ENCODE measurements at regions not wholly inside any gene's neighbourhood (a gene's known extent, or its start where the extent isn't known, plus 50 kb on each side); places are given as distances from the start of the nearest gene placed in this dataset.
"Not testable (repeated sequence)": the region's sequence is repeated elsewhere in the genome, so short reads cannot be mapped to it uniquely, and the experiment has no call there.

- no peak for DNase-seq (ENCODE audit: low read depth in 4 of 4, low spot score in 1 of 4)
These were observed 104.6 kb downstream of the MED10 start for GRCh38 chr5:6273749-6274148.

- DNase-seq (ENCODE audit: low read depth in 4 of 4, low spot score in 1 of 4), result no peak
These were observed 105.1 kb downstream of the MED10 start for GRCh38 chr5:6273090-6273735.

- DNase-seq (ENCODE audit: low read depth in 4 of 4, low spot score in 1 of 4), result no peak
These were observed 108.4 kb downstream of the MED10 start for GRCh38 chr5:6269925-6270324.

DNA sequence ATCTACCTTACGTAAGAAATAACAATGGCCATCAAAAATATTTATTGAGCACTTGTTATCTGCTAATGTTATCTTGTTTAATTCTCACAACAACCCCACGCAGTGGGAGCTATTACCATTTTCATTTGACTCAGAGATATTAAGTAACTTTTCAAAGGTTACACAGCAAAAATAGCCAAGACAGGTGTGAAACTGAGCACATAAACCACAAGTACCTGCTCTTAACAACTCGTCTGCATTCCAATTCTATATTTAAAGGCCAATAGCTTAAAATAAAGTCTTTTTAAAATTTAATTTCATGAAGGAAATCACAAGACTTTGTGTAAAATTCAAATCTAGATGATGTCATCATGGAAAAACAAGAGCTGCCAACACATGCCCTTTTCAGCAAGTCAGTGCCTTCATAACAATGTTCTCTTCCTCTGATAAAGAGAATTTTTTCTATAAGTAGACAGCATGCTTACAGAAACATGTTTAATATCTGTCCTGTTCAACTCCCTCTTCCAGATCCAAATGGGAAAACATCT is 111.6 kb downstream of the MED10 start:
- DNase-seq (ENCODE audit: low read depth in 4 of 4, low spot score in 1 of 4), result no peak

DNA sequence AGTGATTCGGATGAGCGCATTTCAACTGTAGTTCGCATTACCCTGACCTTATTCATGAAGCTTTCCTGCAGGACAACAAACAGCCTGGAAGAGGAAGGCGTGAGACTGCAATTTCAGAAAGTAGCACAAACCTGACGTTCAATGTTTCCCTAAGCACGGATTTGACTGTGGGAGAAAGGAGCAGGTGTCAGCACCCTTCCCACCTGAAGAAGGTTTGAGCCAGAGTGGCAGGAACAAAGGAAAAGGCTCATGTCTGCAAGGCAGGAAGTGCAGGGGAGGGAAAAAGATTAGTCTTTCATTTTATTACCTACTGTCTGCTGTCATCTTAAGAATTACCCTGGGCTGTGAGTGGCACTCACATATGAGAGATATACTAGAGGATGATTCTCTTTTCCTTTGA is 114.0 kb downstream of the MED10 start:
- no peak for DNase-seq (ENCODE audit: low read depth in 4 of 4, low spot score in 1 of 4)

- no peak for DNase-seq (ENCODE audit: low read depth in 4 of 4, low spot score in 1 of 4)
These were observed 115.5 kb downstream of the MED10 start for GRCh38 chr5:6262651-6263363.

DNA sequence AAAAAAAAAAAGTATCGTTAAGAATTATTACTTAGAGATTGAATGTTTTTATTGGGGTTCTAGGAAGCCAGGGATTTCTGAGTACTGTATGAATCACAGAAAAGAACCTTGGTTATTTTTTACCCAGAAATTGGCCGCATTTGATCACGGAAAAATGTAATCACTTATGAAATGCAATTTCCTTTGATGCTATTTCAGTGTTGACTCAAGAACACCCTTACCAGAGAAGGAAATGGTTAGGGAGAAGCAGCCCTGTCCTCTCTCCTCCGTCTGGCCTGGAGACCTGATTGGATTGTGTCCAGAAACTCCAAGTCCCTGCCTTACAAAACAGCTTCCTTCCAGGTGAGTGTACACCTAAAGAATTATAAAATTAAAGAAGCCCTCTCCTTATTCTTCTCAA is 116.7 kb downstream of the MED10 start:
- no peak for DNase-seq (ENCODE audit: low read depth in 4 of 4, low spot score in 1 of 4)

DNA sequence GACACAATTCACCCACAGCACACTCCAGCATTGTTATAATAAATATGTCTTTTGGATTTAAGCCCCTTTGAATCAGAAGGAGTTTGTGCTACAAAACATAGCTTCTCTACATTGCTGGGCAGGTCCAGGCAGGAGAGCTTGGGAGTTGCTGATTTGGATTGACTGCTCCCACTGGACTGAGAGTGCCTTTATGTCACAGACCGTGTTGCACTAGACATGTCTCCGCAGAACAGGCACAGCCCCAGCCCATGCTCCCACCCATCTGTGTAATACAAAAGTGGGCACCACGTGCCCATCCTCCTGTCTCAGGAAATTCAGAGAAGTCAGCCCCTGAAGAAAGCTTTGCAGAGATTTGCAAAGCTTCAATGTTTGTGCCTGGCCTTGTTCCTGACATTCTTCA is 117.1 kb downstream of the MED10 start:
- DNase-seq (ENCODE audit: low read depth in 4 of 4, low spot score in 1 of 4), result no peak

DNA sequence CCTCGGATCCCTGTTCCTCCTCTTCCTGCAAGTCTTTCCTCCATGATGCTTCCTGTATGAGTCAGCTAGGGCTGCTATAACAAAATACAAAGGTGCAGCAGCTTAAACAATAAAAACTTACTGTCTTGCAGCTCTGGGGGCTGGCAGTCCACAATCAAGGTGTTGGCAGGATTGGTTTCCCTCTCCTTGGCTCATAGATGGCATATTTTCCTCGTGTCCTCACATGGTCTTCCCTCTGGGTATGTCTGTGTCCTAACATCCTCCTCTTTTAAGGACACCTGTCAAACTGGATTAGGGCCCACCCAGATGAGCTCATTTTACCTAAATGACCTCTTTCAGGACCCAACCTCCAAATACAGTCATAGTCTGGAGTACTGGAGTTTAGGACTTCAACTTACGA is 117.5 kb downstream of the MED10 start:
- DNase-seq (ENCODE audit: low read depth in 4 of 4, low spot score in 1 of 4), result no peak

DNA sequence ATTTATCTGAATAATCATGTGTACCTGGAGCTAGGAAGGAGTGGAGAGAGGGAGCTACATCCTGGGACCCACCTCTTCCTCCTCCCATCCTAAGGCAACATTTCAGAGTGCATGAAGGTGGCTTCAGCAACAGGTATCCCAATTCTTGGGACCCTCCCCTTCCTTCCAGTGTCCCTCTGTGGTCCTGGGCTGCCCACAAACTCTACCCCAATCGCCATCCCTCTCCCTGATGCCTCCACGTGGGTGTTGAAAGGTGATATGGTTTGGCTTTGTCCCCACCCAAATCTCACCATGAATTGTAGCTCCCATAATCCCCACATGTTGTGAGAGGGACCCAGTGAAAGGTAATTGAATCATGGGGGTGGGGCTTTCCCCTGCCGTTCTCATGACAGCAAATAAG is 121.4 kb downstream of the MED10 start:
- no peak for DNase-seq (ENCODE audit: low read depth in 4 of 4, low spot score in 1 of 4)

GRCh38 chr5:6255956-6256355 is 122.4 kb downstream of the MED10 start:
- no peak for DNase-seq (ENCODE audit: low read depth in 4 of 4, low spot score in 1 of 4)

GRCh38 chr5:6253846-6254245 is 124.5 kb downstream of the MED10 start:
- DNase-seq (ENCODE audit: low read depth in 4 of 4, low spot score in 1 of 4), result no peak

DNA sequence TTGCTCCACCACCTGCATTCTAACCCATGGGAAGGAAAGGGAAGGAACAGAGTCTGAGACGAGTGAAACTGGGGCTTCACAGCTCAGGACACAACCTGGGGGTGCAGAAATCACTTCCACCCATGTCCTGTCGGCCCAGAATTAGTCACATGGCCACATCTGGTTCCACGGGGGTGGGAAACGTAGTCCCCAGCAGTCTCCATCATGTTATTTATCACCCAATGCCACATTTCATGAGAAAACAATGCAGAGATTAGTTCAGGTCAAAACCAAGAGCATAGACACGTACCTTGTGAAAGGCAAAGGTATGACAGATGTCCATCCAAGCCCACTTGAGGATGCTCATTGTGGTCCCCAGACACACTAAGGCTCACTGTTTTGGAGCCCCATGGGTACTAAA is 125.1 kb downstream of the MED10 start:
- DNase-seq (ENCODE audit: low read depth in 4 of 4, low spot score in 1 of 4), result no peak

DNA sequence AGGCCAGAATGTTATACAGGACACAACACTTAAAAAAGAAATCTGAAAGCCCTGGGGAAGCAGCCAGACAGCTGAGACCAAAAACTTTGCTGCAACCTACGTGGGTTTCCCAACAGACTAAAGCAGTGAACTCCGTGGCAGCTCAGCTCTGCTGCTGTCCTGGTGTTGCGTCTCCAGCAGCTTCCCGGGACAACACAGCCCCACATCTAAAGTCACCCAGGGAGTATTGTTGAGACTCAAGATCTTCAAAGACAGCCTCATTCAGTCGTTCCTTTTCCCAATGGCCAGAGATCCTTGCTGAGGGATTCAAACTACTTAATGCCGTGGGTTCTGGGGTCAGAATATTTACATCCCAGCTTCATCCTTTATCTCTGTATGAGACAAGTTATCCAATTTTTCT is 125.8 kb downstream of the MED10 start:
- no peak for DNase-seq (ENCODE audit: low read depth in 4 of 4, low spot score in 1 of 4)

DNA sequence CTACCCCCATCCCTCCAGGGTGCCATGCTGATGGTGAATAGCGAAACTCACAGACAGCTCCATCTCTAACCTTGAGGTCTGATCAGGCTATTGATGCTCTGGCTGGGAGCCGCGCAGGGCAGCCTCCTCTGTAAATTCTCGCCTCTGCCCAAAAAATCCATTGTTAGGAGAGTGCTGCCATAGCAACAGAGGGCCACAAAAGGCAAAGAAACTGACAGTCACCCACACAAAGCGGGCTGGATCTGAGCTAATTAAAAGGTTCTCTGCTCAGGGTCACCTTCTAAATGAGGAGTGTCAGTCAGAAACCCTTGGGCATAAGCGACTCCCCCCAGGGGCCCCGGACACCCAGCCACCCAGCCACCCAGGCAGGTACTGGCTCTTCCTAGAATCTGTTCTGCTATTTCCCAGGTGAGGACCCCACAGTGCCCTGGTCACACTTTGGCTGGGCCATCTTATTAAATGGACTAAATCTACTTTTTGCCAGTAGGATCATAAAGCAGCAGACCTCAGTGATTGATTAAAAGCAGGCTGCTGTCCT is 126.7 kb downstream of the MED10 start:
- no peak for DNase-seq (ENCODE audit: low read depth in 4 of 4, low spot score in 1 of 4)

GRCh38 chr5:6250121-6250520 is 128.2 kb downstream of the MED10 start:
- DNase-seq (ENCODE audit: low read depth in 4 of 4, low spot score in 1 of 4), result no peak

DNA sequence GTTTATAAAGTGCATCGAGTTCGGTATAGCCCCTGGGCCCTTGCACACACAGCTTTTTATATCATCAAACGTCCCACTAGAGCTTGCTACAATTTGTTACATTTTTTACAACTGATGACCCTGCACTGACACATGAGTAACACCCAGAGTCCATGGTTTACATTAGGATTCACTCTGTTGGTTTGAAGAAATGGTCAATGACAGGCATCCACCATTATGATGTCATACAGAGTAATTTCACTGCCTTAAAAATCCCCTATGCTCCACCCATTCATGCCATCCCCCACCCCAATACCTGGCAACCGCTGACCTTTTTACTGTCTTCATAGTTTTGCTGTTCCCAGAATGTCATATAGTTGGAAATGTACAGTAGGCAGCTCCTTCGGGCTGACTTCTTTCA is 130.2 kb downstream of the MED10 start:
- no peak for DNase-seq (ENCODE audit: low read depth in 4 of 4, low spot score in 1 of 4)

GRCh38 chr5:6246820-6247437 is 131.4 kb downstream of the MED10 start:
- no peak for DNase-seq (ENCODE audit: low read depth in 4 of 4, low spot score in 1 of 4)

DNA sequence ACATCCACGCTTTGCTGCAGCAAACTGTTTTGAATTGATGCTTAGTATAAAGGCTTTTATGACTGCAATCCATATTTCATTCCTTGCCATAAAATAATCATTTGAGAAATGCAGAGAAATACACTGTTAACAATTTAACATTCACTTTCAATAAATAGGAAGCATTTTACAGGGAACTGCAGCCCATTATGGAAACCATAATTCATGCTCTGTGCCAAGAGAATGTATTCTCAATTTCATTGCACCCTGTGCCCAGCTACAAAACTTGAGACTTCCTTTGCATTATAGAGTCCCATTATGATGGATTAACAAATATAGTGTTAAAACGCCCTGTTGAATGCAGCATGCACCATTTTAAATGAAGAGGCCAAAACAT is 134.0 kb downstream of the MED10 start:
- DNase-seq (ENCODE audit: low read depth in 4 of 4, low spot score in 1 of 4), result no peak

DNA sequence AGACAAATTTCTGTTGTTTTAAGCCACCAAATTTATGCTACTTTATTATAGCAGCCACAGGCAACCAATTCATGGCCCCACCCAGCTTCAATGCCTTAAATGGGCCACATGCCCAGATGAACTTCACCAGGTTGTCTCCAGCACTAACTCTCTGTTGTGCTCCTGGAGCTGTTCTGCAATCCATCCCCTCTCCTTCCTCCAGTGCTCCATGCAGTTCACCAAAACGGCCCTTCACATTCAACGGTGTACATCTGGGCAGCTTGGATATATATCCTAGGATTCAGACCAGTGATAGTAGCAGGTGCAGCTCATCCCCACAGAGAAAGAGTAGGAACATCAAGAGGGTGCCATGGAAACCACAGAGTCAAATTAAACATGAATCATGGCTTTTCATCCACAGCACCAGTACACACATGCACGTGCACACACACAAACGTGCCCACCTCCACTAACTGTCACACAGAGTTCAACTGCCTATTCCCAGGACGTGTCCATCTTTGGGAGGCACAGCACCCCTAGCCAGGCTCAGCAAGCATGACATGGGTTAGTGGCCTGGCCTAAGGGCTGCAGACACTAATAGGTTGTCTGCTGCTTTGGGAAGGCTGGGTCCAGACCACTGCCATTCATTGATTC is 134.5 kb downstream of the MED10 start:
- no peak for DNase-seq (ENCODE audit: low read depth in 4 of 4, low spot score in 1 of 4)

DNA sequence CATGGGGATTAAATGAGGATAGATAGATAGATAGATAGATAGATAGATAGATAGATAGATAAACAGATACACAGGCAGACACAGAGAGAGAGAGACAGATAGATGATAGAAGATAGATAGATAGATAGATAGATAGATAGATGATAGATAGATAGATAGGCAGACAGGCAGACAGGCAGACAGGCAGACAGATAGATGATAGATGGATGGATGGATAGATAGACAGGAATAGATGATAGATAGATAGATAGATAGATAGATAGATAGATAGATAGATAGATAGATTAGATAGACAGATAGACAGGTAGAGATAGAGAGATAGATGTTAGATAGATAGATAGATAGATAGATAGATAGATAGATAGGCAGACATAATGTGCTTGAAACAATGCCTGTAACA is 137.3 kb downstream of the MED10 start:
- not testable (repeated sequence) for DNase-seq (ENCODE audit: low read depth in 4 of 4, low spot score in 1 of 4)
